Neural progenitor cell (in vitro differentiated cells): ENCODE measurements at regions not wholly inside any gene's neighbourhood (a gene's known extent, or its start where the extent isn't known, plus 50 kb on each side); places are given as distances from the start of the nearest gene placed in this dataset.
"Not testable (repeated sequence)": the region's sequence is repeated elsewhere in the genome, so short reads cannot be mapped to it uniquely, and the experiment has no call there.

Experiments used
- DNase-seq: peaks from one replicate; pipeline ENCODE4 v3.0.0-alpha.2; 2016; ENCODE audit warnings: low spot score
- H2AFZ ChIP-seq: fragments of 200-600 bp; sonication (generic); replicated peaks from 2 replicates; pipeline ENCODE4 v1.6.1; 2016; ENCODE audit warnings: antibody characterized with exemption
- H3F3A ChIP-seq: fragments of 200-600 bp; sonication (generic); 2 replicates; pipeline ENCODE4 v1.6.1; 2016; ENCODE audit warnings: antibody characterized with exemption, low read depth
- H3K27ac ChIP-seq: fragments of 200-600 bp; sonication (generic); 2 replicates; pipeline ENCODE4 v1.5.1; 2016; ENCODE audit warnings: mild to moderate bottlenecking
- H3K27me3 ChIP-seq: fragments of 200-600 bp; sonication (generic); 2 replicates; pipeline ENCODE4 v1.6.1; 2016; ENCODE audit warnings: mild to moderate bottlenecking, moderate library complexity
- H3K36me3 ChIP-seq: fragments of 200-600 bp; sonication (generic); 2 replicates; pipeline ENCODE4 v1.5.1; 2016
- H3K4me1 ChIP-seq: fragments of 200-600 bp; sonication (generic); 2 replicates; pipeline ENCODE4 v1.6.1; 2016; ENCODE audit warnings: mixed run types
- H3K4me2 ChIP-seq: fragments of 200-600 bp; sonication (generic); 2 replicates; pipeline ENCODE4 v1.6.1; 2016
- H3K4me3 ChIP-seq: fragments of 200-600 bp; sonication (generic); 2 replicates; pipeline ENCODE4 v1.5.1; 2016
- H3K79me2 ChIP-seq: fragments of 200-600 bp; sonication (generic); 2 replicates; pipeline ENCODE4 v1.6.1; 2016; ENCODE audit warnings: low read depth
- H3K9ac ChIP-seq: fragments of 200-600 bp; sonication (generic); 2 replicates; pipeline ENCODE4 v1.6.1; 2016
- H3K9me3 ChIP-seq: fragments of 200-600 bp; sonication (generic); 2 replicates; pipeline ENCODE4 v1.5.1; 2016; ENCODE audit warnings: low read depth
- H4K20me1 ChIP-seq: fragments of 200-600 bp; sonication (generic); 2 replicates; pipeline ENCODE4 v1.6.1; 2016; ENCODE audit warnings: low read depth
- H3K27ac Mint-ChIP-seq: 3 replicates; pipeline ENCODE4 v1.8.0; 2021; ENCODE audit warnings: mixed read lengths
- H3K27me3 Mint-ChIP-seq: 2 replicates; pipeline ENCODE4 v1.8.0; 2022; ENCODE audit warnings: low read depth, mild to moderate bottlenecking, inconsistent platforms, moderate library complexity, mixed read lengths; ENCODE audit not compliant: insufficient read depth
- H3K36me3 Mint-ChIP-seq: 3 replicates; pipeline ENCODE4 v1.8.0; 2021; ENCODE audit warnings: mixed read lengths
- H3K4me1 Mint-ChIP-seq: 3 replicates; pipeline ENCODE4 v1.8.0; 2021; ENCODE audit warnings: mixed read lengths
- H3K4me3 Mint-ChIP-seq: 3 replicates; pipeline ENCODE4 v1.8.0; 2021; ENCODE audit warnings: mild to moderate bottlenecking, moderate library complexity, mixed read lengths
- H3K9me3 Mint-ChIP-seq: 3 replicates; pipeline ENCODE4 v1.8.0; 2020; ENCODE audit warnings: mixed read lengths
- EZH2 ChIP-seq: fragments of 200-600 bp; sonication (generic); IDR thresholded peaks from 2 replicates; pipeline ENCODE4 v1.6.1; 2017; ENCODE audit warnings: antibody characterized with exemption, mild to moderate bottlenecking, moderate library complexity
- EZH2phosphoT487 ChIP-seq: fragments of 200-600 bp; sonication (generic); IDR thresholded peaks from 2 replicates; pipeline ENCODE4 v1.6.1; 2017; ENCODE audit warnings: antibody characterized with exemption
- TF ChIP-seq, protein P1 (sequence below): fragments of 200-600 bp; sonication (generic); IDR thresholded peaks from 2 replicates; pipeline ENCODE4 v1.5.1; 2017; ENCODE audit warnings: antibody characterized with exemption, mild to moderate bottlenecking

- Mint-ChIP-seq H3K27ac (no peak overlapping the region), H3K27me3 (peaks cover 2% of the 10 kb centered on the region), H3K9me3 (no peaks in the 10 kb centered on the region), H3K4me1 (peaks cover 11% of the 10 kb centered on the region), H3K4me3 (no peak overlapping the region), H3K36me3 (no peaks in the 10 kb centered on the region)
- no peaks in the 10 kb centered on the region for H3K36me3 ChIP-seq
- H4K20me1 ChIP-seq, result no peaks in the 10 kb centered on the region
- H2AFZ ChIP-seq, result no peak overlapping the region
- TF ChIP-seq, protein P1, sequence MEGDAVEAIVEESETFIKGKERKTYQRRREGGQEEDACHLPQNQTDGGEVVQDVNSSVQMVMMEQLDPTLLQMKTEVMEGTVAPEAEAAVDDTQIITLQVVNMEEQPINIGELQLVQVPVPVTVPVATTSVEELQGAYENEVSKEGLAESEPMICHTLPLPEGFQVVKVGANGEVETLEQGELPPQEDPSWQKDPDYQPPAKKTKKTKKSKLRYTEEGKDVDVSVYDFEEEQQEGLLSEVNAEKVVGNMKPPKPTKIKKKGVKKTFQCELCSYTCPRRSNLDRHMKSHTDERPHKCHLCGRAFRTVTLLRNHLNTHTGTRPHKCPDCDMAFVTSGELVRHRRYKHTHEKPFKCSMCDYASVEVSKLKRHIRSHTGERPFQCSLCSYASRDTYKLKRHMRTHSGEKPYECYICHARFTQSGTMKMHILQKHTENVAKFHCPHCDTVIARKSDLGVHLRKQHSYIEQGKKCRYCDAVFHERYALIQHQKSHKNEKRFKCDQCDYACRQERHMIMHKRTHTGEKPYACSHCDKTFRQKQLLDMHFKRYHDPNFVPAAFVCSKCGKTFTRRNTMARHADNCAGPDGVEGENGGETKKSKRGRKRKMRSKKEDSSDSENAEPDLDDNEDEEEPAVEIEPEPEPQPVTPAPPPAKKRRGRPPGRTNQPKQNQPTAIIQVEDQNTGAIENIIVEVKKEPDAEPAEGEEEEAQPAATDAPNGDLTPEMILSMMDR, result no peak
- no peak for TF ChIP-seq EZH2phosphoT487
- no peak for TF ChIP-seq EZH2
- H3K27ac ChIP-seq, result no peak overlapping the region
- peaks cover 9% of the 10 kb centered on the region for H3F3A ChIP-seq
- H3K9ac ChIP-seq, result no peak overlapping the region
- no peaks in the 10 kb centered on the region for H3K27me3 ChIP-seq
- H3K9me3 ChIP-seq, result no peaks in the 10 kb centered on the region
- H3K79me2 ChIP-seq, result no peaks in the 10 kb centered on the region
- H3K4me3 ChIP-seq, result no peak overlapping the region
- H3K4me1 ChIP-seq, result peaks cover 10% of the 10 kb centered on the region
- no peak overlapping the region for H3K4me2 ChIP-seq
- DNase-seq, result no peak
These were observed 71.2 kb upstream of the ABCA1 start for GRCh38 chr9:104999136-104999535.

DNA sequence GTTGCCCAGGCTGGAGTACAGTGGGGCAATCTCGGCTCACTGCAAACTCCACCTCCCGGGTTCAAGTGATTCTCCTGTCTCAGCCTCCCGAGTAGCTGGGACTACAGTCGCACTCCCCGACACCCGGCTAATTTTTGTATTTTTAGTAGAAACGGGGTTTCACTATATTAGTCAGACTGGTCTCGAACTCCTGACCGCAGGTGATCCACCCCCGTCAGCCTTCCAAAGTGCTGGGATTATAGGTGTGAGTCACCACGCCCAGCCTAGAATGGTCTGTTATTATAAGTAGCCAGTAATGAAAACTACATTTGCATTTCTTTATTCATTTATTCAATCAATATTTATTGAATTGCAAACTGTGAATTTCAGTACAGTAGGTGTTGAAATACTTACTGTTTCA, 72.6 kb upstream of the ABCA1 start:
- not testable (repeated sequence) for H3K4me1 ChIP-seq, H3K27me3 ChIP-seq, H3K79me2 ChIP-seq, H3K27ac Mint-ChIP-seq, H3K36me3 ChIP-seq, H4K20me1 ChIP-seq, H3K9me3 Mint-ChIP-seq, H2AFZ ChIP-seq, H3F3A ChIP-seq, H3K4me2 ChIP-seq, H3K27ac ChIP-seq, H3K27me3 Mint-ChIP-seq, H3K4me3 Mint-ChIP-seq, H3K9ac ChIP-seq, H3K4me3 ChIP-seq, DNase-seq, H3K36me3 Mint-ChIP-seq, H3K9me3 ChIP-seq
- peaks cover 11% of the 10 kb centered on the region for H3K4me1 Mint-ChIP-seq

DNA sequence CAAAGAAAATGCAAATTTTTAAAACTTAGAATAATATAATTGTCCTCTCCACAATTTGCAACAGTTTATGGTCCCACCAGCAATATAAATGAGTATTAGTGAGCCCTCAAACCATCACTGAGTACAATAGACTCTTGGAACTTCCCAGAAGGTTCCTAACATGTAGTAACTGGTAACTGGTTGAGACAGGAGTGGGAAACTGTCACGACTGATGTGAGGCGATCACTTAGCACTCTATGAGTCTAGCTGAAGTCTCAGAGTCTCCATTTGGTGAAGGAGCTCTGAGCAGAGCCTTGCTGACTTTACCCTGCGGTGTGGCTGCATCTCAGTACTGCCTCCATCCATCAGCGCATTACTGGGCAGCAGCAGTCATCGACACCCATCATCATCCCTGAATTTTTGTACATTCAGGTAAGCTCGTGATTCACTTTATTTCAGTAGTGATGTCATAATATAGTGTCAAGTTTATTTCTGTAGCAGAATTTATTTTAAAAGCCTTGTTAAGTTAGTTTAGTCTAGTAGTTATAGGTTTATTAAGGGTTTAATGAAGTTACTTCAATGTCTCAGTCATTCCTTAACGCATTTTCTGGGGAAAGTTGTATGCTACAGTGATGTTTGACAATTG, 76.6 kb upstream of the ABCA1 start:
- no peaks in the 10 kb centered on the region for H3K36me3 Mint-ChIP-seq
- Histone ChIP-seq H3F3A (no peaks in the 10 kb centered on the region), H3K9me3 (no peaks in the 10 kb centered on the region), H4K20me1 (no peaks in the 10 kb centered on the region), H3K9ac (no peak overlapping the region), H3K79me2 (no peaks in the 10 kb centered on the region), H3K4me1 (no peaks in the 10 kb centered on the region), H3K4me3 (no peak overlapping the region), H3K4me2 (no peak overlapping the region), H2AFZ (no peak overlapping the region), H3K27me3 (no peaks in the 10 kb centered on the region), H3K36me3 (no peaks in the 10 kb centered on the region), H3K27ac (no peak overlapping the region)
- no peak for TF ChIP-seq EZH2phosphoT487
- TF ChIP-seq, protein P1, result no peak
- no peak for TF ChIP-seq EZH2
- H3K27ac Mint-ChIP-seq, result no peak overlapping the region
- peaks cover 2% of the 10 kb centered on the region for H3K27me3 Mint-ChIP-seq
- no peaks in the 10 kb centered on the region for H3K4me1 Mint-ChIP-seq
- DNase-seq, result no peak
- no peaks in the 10 kb centered on the region for H3K9me3 Mint-ChIP-seq
- no peak overlapping the region for H3K4me3 Mint-ChIP-seq

DNA sequence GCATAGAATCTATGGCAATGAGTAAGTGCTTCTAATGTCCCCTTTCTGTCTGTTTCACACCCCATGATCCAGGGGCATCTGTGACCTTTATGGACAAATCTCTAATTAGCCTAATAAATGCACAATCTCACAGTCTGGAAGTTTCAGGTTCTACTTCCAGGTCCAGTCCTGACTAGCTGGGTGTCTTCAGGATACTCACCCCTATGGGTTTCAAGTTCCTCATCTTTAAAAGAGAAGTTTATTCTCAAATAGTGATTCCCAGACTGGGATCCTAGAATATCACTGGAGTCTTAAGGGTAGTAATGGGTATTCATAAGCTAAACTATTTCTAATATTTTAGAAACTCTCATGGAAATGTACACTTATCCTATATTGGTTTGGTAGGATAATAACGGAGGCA, 77.2 kb upstream of the ABCA1 start:
- TF ChIP-seq EZH2, result no peak
- no peak for TF ChIP-seq EZH2phosphoT487
- TF ChIP-seq, protein P1, result no peak
- H3K4me1 ChIP-seq, result no peaks in the 10 kb centered on the region
- Mint-ChIP-seq H3K36me3 (no peaks in the 10 kb centered on the region), H3K27ac (no peak overlapping the region), H3K4me1 (no peaks in the 10 kb centered on the region), H3K4me3 (no peak overlapping the region), H3K9me3 (no peaks in the 10 kb centered on the region), H3K27me3 (peaks cover 2% of the 10 kb centered on the region)
- H3K79me2 ChIP-seq, result no peaks in the 10 kb centered on the region
- H3K4me2 ChIP-seq, result no peak overlapping the region
- H2AFZ ChIP-seq, result no peak overlapping the region
- no peak for DNase-seq
- no peaks in the 10 kb centered on the region for H3K36me3 ChIP-seq
- H3K9me3 ChIP-seq, result no peaks in the 10 kb centered on the region
- H4K20me1 ChIP-seq, result no peaks in the 10 kb centered on the region
- no peaks in the 10 kb centered on the region for H3F3A ChIP-seq
- H3K27me3 ChIP-seq, result no peaks in the 10 kb centered on the region
- H3K9ac ChIP-seq, result no peak overlapping the region
- H3K4me3 ChIP-seq, result no peak overlapping the region
- H3K27ac ChIP-seq, result no peak overlapping the region
